HG03025 (cell line): ENCODE measurements at regions not wholly inside any gene's neighbourhood (a gene's known extent, or its start where the extent isn't known, plus 50 kb on each side); places are given as distances from the start of the nearest gene placed in this dataset.
"Not testable (repeated sequence)": the region's sequence is repeated elsewhere in the genome, so short reads cannot be mapped to it uniquely, and the experiment has no call there.

Experiments used
- ATAC-seq: cut with Tn5 transposase; IDR thresholded peaks from one replicate; pipeline ENCODE4 v1.9.1; 2021; ENCODE audit warnings: mild to moderate bottlenecking, moderate library complexity; ENCODE audit not compliant: unreplicated experiment, low FRiP score

GRCh38 chr6:84976526-84977362 is 212.3 kb upstream of the TBX18 start:
- ATAC-seq = no peak

- no peak for ATAC-seq
Observed at GRCh38 chr6:84975316-84975715, 210.9 kb upstream of the TBX18 start.

GRCh38 chr6:84973606-84974005 is 209.2 kb upstream of the TBX18 start:
- no peak for ATAC-seq

- no peak for ATAC-seq
Observed at GRCh38 chr6:84967965-84968364, 203.6 kb upstream of the TBX18 start.

- ATAC-seq = no peak
Observed at GRCh38 chr6:84967389-84967788, 203.0 kb upstream of the TBX18 start.

GRCh38 chr6:84953111-84953755 is 188.8 kb upstream of the TBX18 start:
- ATAC-seq = no peak

- not testable (repeated sequence) for ATAC-seq
Observed at GRCh38 chr6:84944926-84945325, 180.5 kb upstream of the TBX18 start.

GRCh38 chr6:84943905-84944304 is 179.5 kb upstream of the TBX18 start:
- ATAC-seq = no peak

- ATAC-seq = not testable (repeated sequence)
Observed at GRCh38 chr6:84941609-84942008, 177.2 kb upstream of the TBX18 start.

GRCh38 chr6:84929212-84929611 is 164.8 kb upstream of the TBX18 start:
- ATAC-seq = no peak

- ATAC-seq = no peak
Observed at GRCh38 chr6:84927551-84927950, 163.2 kb upstream of the TBX18 start.

- ATAC-seq = no peak
Observed at GRCh38 chr6:84926189-84927155, 162.1 kb upstream of the TBX18 start.

- no peak for ATAC-seq
Observed at GRCh38 chr6:84921891-84922290, 157.5 kb upstream of the TBX18 start.

- no peak for ATAC-seq
Observed at GRCh38 chr6:84920021-84920420, 155.6 kb upstream of the TBX18 start.

- ATAC-seq = no peak
Observed at GRCh38 chr6:84916704-84917103, 152.3 kb upstream of the TBX18 start.

GRCh38 chr6:84912472-84913322 is 148.3 kb upstream of the TBX18 start:
- no peak for ATAC-seq

GRCh38 chr6:84910906-84911607 is 146.7 kb upstream of the TBX18 start:
- no peak for ATAC-seq

GRCh38 chr6:84908304-84908904 is 144.0 kb upstream of the TBX18 start:
- no peak for ATAC-seq

- no peak for ATAC-seq
Observed at GRCh38 chr6:84906514-84906913, 142.1 kb upstream of the TBX18 start.
